Gastrocnemius medialis (tissue), 4 donors: ENCODE measurements at regions not wholly inside any gene's neighbourhood (a gene's known extent, or its start where the extent isn't known, plus 50 kb on each side); places are given as distances from the start of the nearest gene placed in this dataset.

Source experiments
- POLR2A ChIP-seq, 2 donors: fragments of 450-650 bp; IDR thresholded peaks; one replicate each; pipeline ENCODE4 v1.6.1; 2017; ENCODE audit warnings: antibody characterized with exemption in 2 of 2, mild to moderate bottlenecking in 2 of 2, moderate library complexity in 2 of 2
- TF ChIP-seq, protein P1 (sequence below), 5 experiments: fragments of 450-650 bp in 3 of 5; fragments of 200-600 bp in 2 of 5; sonication (generic) in 2 of 5; IDR thresholded peaks in 4 of 5; conservative IDR thresholded peaks in 1 of 5; 1 replicate in 4 of 5; 2 replicates in 1 of 5; pipeline ENCODE4 v1.5.1; 2016 to 2019; ENCODE audit warnings: antibody characterized with exemption in 5 of 5, mild to moderate bottlenecking in 3 of 5, moderate library complexity in 3 of 5

DNA sequence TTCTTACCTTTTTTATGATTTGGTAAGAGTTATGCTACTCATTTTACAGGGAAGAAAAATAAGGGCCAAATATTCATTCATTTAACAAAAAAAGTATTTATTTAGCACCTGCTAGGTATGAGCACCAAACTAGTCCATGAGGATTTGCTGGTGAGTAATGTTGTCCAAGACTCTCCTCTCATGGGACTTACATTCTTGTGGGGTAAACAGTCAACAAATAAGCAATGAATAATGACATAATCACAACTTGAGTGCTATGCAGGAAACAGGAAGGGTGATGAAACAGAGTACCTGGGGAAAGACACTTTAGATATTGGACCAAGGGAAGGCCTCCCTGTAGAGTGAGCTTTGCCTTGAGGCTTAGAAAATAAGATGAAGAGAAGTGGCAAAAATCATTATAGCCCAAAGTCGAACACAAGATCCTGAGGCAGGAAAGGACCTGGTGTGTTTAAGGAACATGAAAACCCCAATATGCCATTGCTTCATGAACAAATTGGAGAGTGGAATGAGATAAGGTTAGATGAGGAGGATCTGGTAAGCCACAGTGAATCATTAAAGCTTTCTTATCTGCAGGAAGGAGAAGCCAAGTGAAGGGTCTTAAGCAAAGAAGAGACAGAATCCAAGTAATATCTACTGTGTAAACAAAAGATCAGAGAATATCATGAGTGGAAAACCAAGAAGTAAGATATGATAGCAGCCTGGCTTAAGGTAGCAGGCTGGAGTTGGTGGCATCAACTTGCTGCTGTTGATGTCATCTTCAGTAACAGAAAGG is 294.5 kb upstream of the NBEA start:
- TF ChIP-seq, protein P1, sequence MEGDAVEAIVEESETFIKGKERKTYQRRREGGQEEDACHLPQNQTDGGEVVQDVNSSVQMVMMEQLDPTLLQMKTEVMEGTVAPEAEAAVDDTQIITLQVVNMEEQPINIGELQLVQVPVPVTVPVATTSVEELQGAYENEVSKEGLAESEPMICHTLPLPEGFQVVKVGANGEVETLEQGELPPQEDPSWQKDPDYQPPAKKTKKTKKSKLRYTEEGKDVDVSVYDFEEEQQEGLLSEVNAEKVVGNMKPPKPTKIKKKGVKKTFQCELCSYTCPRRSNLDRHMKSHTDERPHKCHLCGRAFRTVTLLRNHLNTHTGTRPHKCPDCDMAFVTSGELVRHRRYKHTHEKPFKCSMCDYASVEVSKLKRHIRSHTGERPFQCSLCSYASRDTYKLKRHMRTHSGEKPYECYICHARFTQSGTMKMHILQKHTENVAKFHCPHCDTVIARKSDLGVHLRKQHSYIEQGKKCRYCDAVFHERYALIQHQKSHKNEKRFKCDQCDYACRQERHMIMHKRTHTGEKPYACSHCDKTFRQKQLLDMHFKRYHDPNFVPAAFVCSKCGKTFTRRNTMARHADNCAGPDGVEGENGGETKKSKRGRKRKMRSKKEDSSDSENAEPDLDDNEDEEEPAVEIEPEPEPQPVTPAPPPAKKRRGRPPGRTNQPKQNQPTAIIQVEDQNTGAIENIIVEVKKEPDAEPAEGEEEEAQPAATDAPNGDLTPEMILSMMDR (IDR thresholded peaks at IDR 0.05 in 4 of 5, conservative IDR thresholded peaks at IDR 0.05 in 1 of 5): no peak
- TF ChIP-seq POLR2A (IDR thresholded peaks at IDR 0.05): no peak
